Gastrocnemius medialis (tissue), 4 donors: ENCODE measurements at regions not wholly inside any gene's neighbourhood (a gene's known extent, or its start where the extent isn't known, plus 50 kb on each side); places are given as distances from the start of the nearest gene placed in this dataset.

Source experiments
- ATAC-seq, 2 donors: fragments of 150-250 bp; one replicate each; pipeline ENCODE4 v1.9.1; 2016
- DNase-seq, 2 donors: peaks; one replicate each; pipeline ENCODE4 v3.0.0-alpha.2; 2019
- H3K27ac ChIP-seq, 4 donors: fragments of 200-600 bp; sonication (generic); 1 replicate in 1 of 4; 2 replicates in 3 of 4; pipeline ENCODE4 v1.5.1; 2016 to 2018; ENCODE audit warnings: mild to moderate bottlenecking in 2 of 4, moderate library complexity in 1 of 4
- H3K27me3 ChIP-seq, 3 donors: fragments of 200-600 bp; sonication (generic) in 2 of 3; 1 replicate in 1 of 3; 2 replicates in 2 of 3; pipeline versions ENCODE4 v1.5.1 to v1.6.0; 2016 to 2019; ENCODE audit warnings: mild to moderate bottlenecking in 1 of 3, moderate library complexity in 1 of 3
- H3K36me3 ChIP-seq, 2 donors: fragments of 200-600 bp; sonication (generic) in 1 of 2; one replicate each; pipeline ENCODE4 v1.5.1; 2017 to 2018
- H3K4me1 ChIP-seq, 2 donors: fragments of 200-600 bp; sonication (generic) in 1 of 2; one replicate each; pipeline ENCODE4 v1.5.1; 2016 to 2017; ENCODE audit warnings: mild to moderate bottlenecking in 2 of 2
- H3K4me3 ChIP-seq, 4 donors: fragments of 200-600 bp; sonication (generic) in 3 of 4; 1 replicate in 1 of 4; 2 replicates in 3 of 4; pipeline ENCODE4 v1.5.1; 2016 to 2019; ENCODE audit warnings: mild to moderate bottlenecking in 2 of 4
- H3K9me3 ChIP-seq, 3 donors: fragments of 200-600 bp; sonication (generic) in 2 of 3; 1 replicate in 1 of 3; 2 replicates in 2 of 3; pipeline ENCODE4 v1.5.1; 2016 to 2019
- CTCF ChIP-seq, 5 experiments: fragments of 450-650 bp in 3 of 5; fragments of 200-600 bp in 2 of 5; sonication (generic) in 2 of 5; IDR thresholded peaks in 4 of 5; conservative IDR thresholded peaks in 1 of 5; 1 replicate in 4 of 5; 2 replicates in 1 of 5; pipeline ENCODE4 v1.5.1; 2016 to 2019; ENCODE audit warnings: antibody characterized with exemption in 5 of 5, mild to moderate bottlenecking in 3 of 5, moderate library complexity in 3 of 5
- POLR2A ChIP-seq, 2 donors: fragments of 450-650 bp; IDR thresholded peaks; one replicate each; pipeline ENCODE4 v1.6.1; 2017; ENCODE audit warnings: antibody characterized with exemption in 2 of 2, mild to moderate bottlenecking in 2 of 2, moderate library complexity in 2 of 2
- in situ Hi-C, 4 donors: fragments of 200-750 bp; cut with MboI; loops; one replicate each; pipeline versions ENCODE4 v1.15.0 to v1.8.0; 2017; ENCODE audit warnings: low sequenced_read_pairs in 4 of 4
- intact Hi-C: fragments of 100-400 bp; cut with DNase I; formaldehyde crosslinking; loops from one replicate; pipeline ENCODE4 v1.15.1; 2023; ENCODE audit warnings: low total_unique reads

- Histone ChIP-seq H3K36me3 (no peaks in the 10 kb centered on the region), H3K4me1 (peaks cover 9 to 14% of the 10 kb centered on the region in 2 donors), H3K27ac (no peak overlapping the region), H3K9me3 (no peaks in the 10 kb centered on the region), H3K4me3 (no peak overlapping the region), H3K27me3 (no peaks in the 10 kb centered on the region)
- in situ Hi-C loops: no loop called here
- TF ChIP-seq CTCF (IDR thresholded peaks at IDR 0.05 in 4 of 5, conservative IDR thresholded peaks at IDR 0.05 in 1 of 5) (no peak), POLR2A (IDR thresholded peaks at IDR 0.05) (no peak)
- no peak for DNase-seq
- no peak for ATAC-seq
- intact Hi-C loops: no loop called here
These were observed 166.1 kb upstream of the BMPER start for GRCh38 chr7:33739286-33739685.

DNA sequence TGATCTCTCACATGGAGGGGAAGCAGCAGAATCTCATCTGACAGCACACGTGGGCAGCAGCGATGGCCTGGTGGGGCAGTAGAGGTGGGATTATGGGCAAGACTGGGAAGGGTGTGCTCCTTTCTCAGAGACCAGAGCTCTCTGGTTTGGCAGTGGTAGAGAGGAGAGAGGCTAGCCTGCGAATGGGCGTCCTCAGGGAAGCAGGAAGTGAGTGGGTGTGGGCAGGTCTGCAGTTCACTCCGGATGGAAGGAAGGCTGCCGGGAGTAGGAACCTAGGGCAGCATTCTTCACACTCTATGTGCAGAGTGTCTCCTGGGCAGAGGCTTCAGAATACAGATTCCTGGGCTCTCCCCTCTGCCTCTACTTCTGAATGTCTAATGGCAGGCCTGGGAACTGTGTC is 162.8 kb upstream of the BMPER start:
- H3K27ac ChIP-seq: peak overlapping the region in 3 of 4 donors; percentile 23 to 67 (median 63)
- DNase-seq (no peak), ATAC-seq (no peak)
- no peaks in the 10 kb centered on the region for H3K27me3 ChIP-seq
- no peaks in the 10 kb centered on the region for H3K9me3 ChIP-seq
- no peak overlapping the region for H3K4me3 ChIP-seq
- no peaks in the 10 kb centered on the region for H3K36me3 ChIP-seq
- H3K4me1 ChIP-seq: peaks cover 10 to 16% of the 10 kb centered on the region in 2 donors
- in situ Hi-C loops (no loop called here), intact Hi-C loops (loop anchor here (10.0 kb wide), 2 partner anchors 288 to 318 kb away; no protein-coding TSS in a partner anchor)
- TF ChIP-seq POLR2A (IDR thresholded peaks at IDR 0.05) (no peak), CTCF (IDR thresholded peaks at IDR 0.05 in 4 of 5, conservative IDR thresholded peaks at IDR 0.05 in 1 of 5) (no peak)

DNA sequence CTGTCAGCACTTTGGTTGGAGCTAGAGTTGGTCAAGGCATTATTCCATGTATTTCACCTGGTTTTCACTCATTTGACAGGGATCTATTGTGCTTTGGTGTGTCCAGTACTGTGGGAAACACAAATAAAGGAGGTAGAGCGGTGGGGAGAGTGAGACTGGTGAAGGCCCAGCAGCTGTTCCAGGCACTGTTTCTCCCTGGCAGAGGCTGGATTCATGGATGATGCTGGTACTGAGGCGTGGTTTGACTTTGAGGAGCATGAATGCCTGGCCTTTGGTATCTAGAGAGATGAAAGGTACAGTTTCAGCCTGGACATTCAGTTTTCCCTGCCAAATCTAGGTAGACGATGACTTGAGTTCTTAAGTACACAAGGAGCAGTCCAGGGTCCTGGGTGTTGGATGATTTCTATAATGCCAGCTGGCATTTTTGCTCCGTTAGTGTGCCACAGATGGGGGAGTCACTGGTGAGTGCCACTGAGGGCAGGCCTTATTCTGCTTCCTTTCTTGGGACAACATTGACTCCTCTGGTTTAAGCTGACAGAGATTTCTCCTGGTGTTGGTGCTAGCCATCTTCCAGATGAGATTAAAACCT is 162.2 kb upstream of the BMPER start:
- no peak for DNase-seq
- Histone ChIP-seq H3K9me3 (no peaks in the 10 kb centered on the region), H3K27ac (peak overlapping the region; percentile 23 to 67 (median 65)), H3K4me3 (no peak overlapping the region), H3K36me3 (no peaks in the 10 kb centered on the region), H3K4me1 (peaks cover 10 to 16% of the 10 kb centered on the region in 2 donors), H3K27me3 (no peaks in the 10 kb centered on the region)
- TF ChIP-seq POLR2A (IDR thresholded peaks at IDR 0.05) (no peak), CTCF (IDR thresholded peaks at IDR 0.05 in 4 of 5, conservative IDR thresholded peaks at IDR 0.05 in 1 of 5) (no peak)
- intact Hi-C loops (loop anchor here (10.0 kb wide), 2 partner anchors 288 to 318 kb away; no protein-coding TSS in a partner anchor), in situ Hi-C loops (no loop called here)
- ATAC-seq: peak; percentile 35 to 65

DNA sequence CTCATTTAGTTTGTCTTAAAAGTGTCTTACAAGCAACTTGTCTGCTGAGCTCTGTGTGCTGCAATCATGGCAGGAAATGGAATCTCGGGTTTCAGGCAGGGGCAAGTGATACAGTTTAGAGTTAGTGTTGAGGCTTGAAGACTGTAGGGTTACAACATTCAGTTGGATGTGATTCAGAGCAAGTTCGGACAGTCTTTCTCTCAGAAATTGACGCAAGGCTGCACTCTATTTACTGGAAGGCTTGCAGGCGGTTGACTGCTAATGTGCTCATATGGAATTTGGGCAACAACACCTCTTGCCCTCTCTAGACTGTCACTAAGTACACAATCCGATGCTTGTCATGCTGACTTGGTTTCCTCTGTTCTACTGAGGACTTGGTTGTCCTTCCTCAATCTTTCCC is 161.7 kb upstream of the BMPER start:
- H3K9me3 ChIP-seq: no peaks in the 10 kb centered on the region
- in situ Hi-C loops: no loop called here
- TF ChIP-seq POLR2A (IDR thresholded peaks at IDR 0.05) (no peak), CTCF (IDR thresholded peaks at IDR 0.05 in 4 of 5, conservative IDR thresholded peaks at IDR 0.05 in 1 of 5) (no peak)
- no peak overlapping the region for H3K4me3 ChIP-seq
- ATAC-seq (peak; percentile 91 to 94), DNase-seq (peak in 1 of 2 donors; percentile 63)
- H3K27ac ChIP-seq: peak overlapping the region; percentile 23 to 67 (median 65)
- intact Hi-C loops: loop anchor here (10.0 kb wide), 2 partner anchors 289 to 319 kb away; no protein-coding TSS in a partner anchor
- H3K27me3 ChIP-seq: no peaks in the 10 kb centered on the region
- H3K4me1 ChIP-seq: peaks cover 10 to 16% of the 10 kb centered on the region in 2 donors
- no peaks in the 10 kb centered on the region for H3K36me3 ChIP-seq
